HCT116 (cell line): ENCODE measurements at regions not wholly inside any gene's neighbourhood (a gene's known extent, or its start where the extent isn't known, plus 50 kb on each side); places are given as distances from the start of the nearest gene placed in this dataset.

Source experiments
- ATAC-seq: fragments of 200-7000 bp; cut with Tn5 transposase; 2 replicates; pipeline ENCODE4 v1.9.1; 2020; ENCODE audit warnings: mild to moderate bottlenecking, moderate library complexity
- BruUV-seq: library from RNA; stranded (reverse); fragments of 400-500 nt; replicated peaks from 2 replicates; lab custom pipeline; 2021; lab: Mats Ljungman, UMichigan
- CTCF ChIA-PET: fragments of 300-600 bp; sonication (Branson Sonifier 250); formaldehyde crosslinking; loops from one replicate; lab custom pipeline; 2021; ENCODE audit warnings: antibody characterized with exemption; lab: Charles Lee
- POLR2A ChIA-PET: fragments of 300-600, 350-600 bp; sonication (Branson Sonifier 250); formaldehyde crosslinking; loops from one replicate; lab custom pipeline; 2021; ENCODE audit warnings: antibody characterized with exemption; lab: Charles Lee
- RAD21 ChIA-PET, 2 experiments: fragments of 300-600 bp; sonication (Branson Sonifier 250); formaldehyde crosslinking; loops; one replicate each; lab custom pipeline; 2023; ENCODE audit warnings: low total read pairs in 2 of 2; ENCODE audit not compliant: uncharacterized antibody in 2 of 2, unreplicated experiment in 2 of 2, low non-redundant PET in 1 of 2; lab: Charles Lee
- DNase-seq: peaks from one replicate; pipeline ENCODE4 v3.0.0-alpha.2; 2010; ENCODE audit warnings: low read depth, low spot score
- H2AFZ ChIP-seq: fragments of 200-600 bp; shearing (Covaris generic), sonication (generic); 2 replicates; pipeline ENCODE4 v1.6.1; 2017; ENCODE audit warnings: low read depth, mixed run types, mixed read lengths, antibody characterized with exemption, low read length; ENCODE audit not compliant: poor library complexity, severe bottlenecking
- H3K27ac ChIP-seq: 2 replicates; pipeline ENCODE4 v1.5.1; 2012; ENCODE audit warnings: low read depth, low read length
- H3K27me3 ChIP-seq: fragments of 200-600 bp; sonication (generic); 2 replicates; pipeline ENCODE4 v1.6.1; 2016; ENCODE audit warnings: mixed run types, low read length, mixed read lengths; ENCODE audit not compliant: insufficient read depth
- H3K36me3 ChIP-seq, 2 experiments: fragments of 200-500 bp in 1 of 2; fragments of 200-600 bp in 1 of 2; sonication (Bioruptor generic) in 1 of 2; sonication (generic) in 1 of 2; 2 replicates each; pipeline versions ENCODE4 v1.5.1 to v1.6.1; 2014 to 2016; ENCODE audit warnings: low read length in 2 of 2, inconsistent platforms in 1 of 2, mixed read lengths in 1 of 2, mixed run types in 1 of 2; ENCODE audit not compliant: insufficient read depth in 2 of 2, control insufficient read depth in 1 of 2
- H3K4me1 ChIP-seq, 2 experiments: fragments of 200-600 bp in 1 of 2; sonication (generic) in 1 of 2; 2 replicates each; pipeline versions ENCODE4 v1.5.1 to v1.6.1; 2012 to 2017; ENCODE audit warnings: low read length in 2 of 2, inconsistent platforms in 1 of 2, mild to moderate bottlenecking in 1 of 2, mixed read lengths in 1 of 2, mixed run types in 1 of 2, moderate library complexity in 1 of 2; ENCODE audit not compliant: insufficient read depth in 2 of 2, control insufficient read depth in 1 of 2
- H3K4me2 ChIP-seq: fragments of 200-600 bp; sonication (generic); 2 replicates; pipeline ENCODE4 v1.6.1; 2017; ENCODE audit warnings: mixed run types, low read length, mixed read lengths
- H3K4me3 ChIP-seq, 2 experiments: fragments of 200-600 bp in 1 of 2; sonication (generic) in 1 of 2; replicated peaks in 1 of 2; 2 replicates each; pipeline ENCODE4 v1.5.1; 2011 to 2016; ENCODE audit warnings: low read length in 2 of 2, control low read depth in 1 of 2, low read depth in 1 of 2, mild to moderate bottlenecking in 1 of 2, mixed read lengths in 1 of 2, mixed run types in 1 of 2
- H3K79me2 ChIP-seq: fragments of 200-600 bp; sonication (generic); 2 replicates; pipeline ENCODE4 v1.6.1; 2017; ENCODE audit warnings: mild to moderate bottlenecking, mixed run types, low read length, moderate library complexity, mixed read lengths; ENCODE audit not compliant: insufficient read depth
- H3K9ac ChIP-seq: fragments of 200-600 bp; sonication (generic); 2 replicates; pipeline ENCODE4 v1.6.1; 2016; ENCODE audit warnings: low read length, mixed read lengths
- H3K9me2 ChIP-seq: fragments of 200-600 bp; sonication (generic), shearing (Covaris generic); 2 replicates; pipeline ENCODE4 v1.6.1; 2017; ENCODE audit warnings: mixed run types, mild to moderate bottlenecking, moderate library complexity; ENCODE audit not compliant: insufficient read depth
- H3K9me3 ChIP-seq, 2 experiments: fragments of 200-500 bp in 1 of 2; fragments of 200-600 bp in 1 of 2; sonication (Bioruptor generic) in 1 of 2; sonication (generic) in 1 of 2; 2 replicates each; pipeline ENCODE4 v1.6.1; 2014 to 2017; ENCODE audit warnings: low read length in 2 of 2, mixed read lengths in 2 of 2, inconsistent platforms in 1 of 2, low read depth in 1 of 2, mild to moderate bottlenecking in 1 of 2, mixed run types in 1 of 2, moderate library complexity in 1 of 2; ENCODE audit not compliant: control insufficient read depth in 1 of 2, insufficient read depth in 1 of 2
- H4K20me1 ChIP-seq: fragments of 200-600 bp; sonication (generic), shearing (Covaris generic); 2 replicates; pipeline ENCODE4 v1.6.1; 2017; ENCODE audit warnings: mixed run types, mild to moderate bottlenecking, moderate library complexity; ENCODE audit not compliant: insufficient read depth
- CBX3 ChIP-seq: IDR thresholded peaks from 2 replicates; pipeline ENCODE4 v1.6.1; 2012; ENCODE audit warnings: low read depth
- CTCF ChIP-seq, 3 experiments: fragments of 200-600 bp in 1 of 3; sonication (generic) in 1 of 3; IDR thresholded peaks in 2 of 3; conservative IDR thresholded peaks in 1 of 3; 2 replicates each; pipeline ENCODE4 v1.5.1; 2012 to 2017; ENCODE audit warnings: low read depth in 2 of 3, low read length in 2 of 3, antibody characterized with exemption in 1 of 3, borderline replicate concordance in 1 of 3, control low read depth in 1 of 3, mild to moderate bottlenecking in 1 of 3, mixed read lengths in 1 of 3, mixed run types in 1 of 3, moderate library complexity in 1 of 3; ENCODE audit not compliant: insufficient read depth in 1 of 3
- EZH2 ChIP-seq: fragments of 200-600 bp; sonication (generic); IDR thresholded peaks from 2 replicates; pipeline ENCODE4 v1.6.1; 2017; ENCODE audit warnings: antibody characterized with exemption, mixed run types
- FOSL1 ChIP-seq: IDR thresholded peaks from 2 replicates; pipeline ENCODE4 v1.6.1; 2012; ENCODE audit warnings: low read depth
- JUND ChIP-seq: IDR thresholded peaks from 2 replicates; pipeline ENCODE4 v1.6.1; 2012
- MAX ChIP-seq: IDR thresholded peaks from 2 replicates; pipeline ENCODE4 v1.6.1; 2012
- POLR2A ChIP-seq: IDR thresholded peaks from 2 replicates; pipeline ENCODE4 v1.7.0; 2011; ENCODE audit warnings: borderline replicate concordance; ENCODE audit not compliant: insufficient read depth, insufficient read length; ENCODE audit errors: extremely low read depth
- POLR2AphosphoS5 ChIP-seq: IDR thresholded peaks from 2 replicates; pipeline ENCODE4 v1.6.1; 2011; ENCODE audit warnings: mild to moderate bottlenecking, low read depth, low read length, moderate library complexity
- RAD21 ChIP-seq: IDR thresholded peaks from 2 replicates; pipeline ENCODE4 v1.6.1; 2012; ENCODE audit warnings: low read depth, mild to moderate bottlenecking
- SIN3A ChIP-seq: IDR thresholded peaks from 2 replicates; pipeline ENCODE4 v1.6.1; 2012; ENCODE audit warnings: low read depth
- ZBTB33 ChIP-seq: IDR thresholded peaks from 2 replicates; pipeline ENCODE4 v1.6.1; 2011; ENCODE audit warnings: mild to moderate bottlenecking, low read length, moderate library complexity; ENCODE audit not compliant: insufficient replicate concordance; ENCODE audit errors: extremely low read depth
- ZFX ChIP-seq: fragments of 450-650 bp; IDR thresholded peaks from 2 replicates; pipeline ENCODE4 v1.6.1; 2017
- ZNF274 ChIP-seq: fragments of 200-500 bp; sonication (Bioruptor generic); IDR thresholded peaks from 2 replicates; pipeline ENCODE4 v1.6.1; 2014; ENCODE audit warnings: mild to moderate bottlenecking, low read depth, low read length, inconsistent platforms
- intact Hi-C: fragments of 100-400 bp; cut with micrococcal nuclease; formaldehyde crosslinking; loops from 2 replicates; pipeline ENCODE4 v1.10.0; 2022

- no peak for TF ChIP-seq JUND
- no peak for TF ChIP-seq MAX
- TF ChIP-seq SIN3A = no peak
- no peaks in the 10 kb centered on the region for H3K79me2 ChIP-seq
- H3K27me3 ChIP-seq = no peaks in the 10 kb centered on the region
- H3K4me1 ChIP-seq = no peaks in the 10 kb centered on the region
- intact Hi-C loops = no loop called here
- ChIA-PET POLR2A (no interaction called here), CTCF (no interaction called here), RAD21 (no interaction called here)
- H2AFZ ChIP-seq = no peak overlapping the region
- no peak overlapping the region for H3K9ac ChIP-seq
- H3K4me3 ChIP-seq = no peak overlapping the region
- H3K9me2 ChIP-seq = no peaks in the 10 kb centered on the region
- ATAC-seq (no peak), DNase-seq (no peak)
- peaks cover 4 to 6% of the 10 kb centered on the region in 2 experiments; a peak in 1 of 4 replicates for H3K9me3 ChIP-seq
- no peak overlapping the region for H3K27ac ChIP-seq
- no peaks in the 10 kb centered on the region for H3K36me3 ChIP-seq
- H4K20me1 ChIP-seq = no peaks in the 10 kb centered on the region
- BruUV-seq = no TSS peak
- H3K4me2 ChIP-seq = no peak overlapping the region
Measured at GRCh38 chr5:27396998-27397397, 358.6 kb upstream of the CDH9 start.

GRCh38 chr5:27392716-27393115, 354.3 kb upstream of the CDH9 start:
- ChIA-PET POLR2A (no interaction called here), RAD21 (no interaction called here), CTCF (no interaction called here)
- Histone ChIP-seq H4K20me1 (no peaks in the 10 kb centered on the region), H3K4me3 (no peak overlapping the region), H3K9me2 (no peaks in the 10 kb centered on the region), H3K36me3 (no peaks in the 10 kb centered on the region), H3K79me2 (no peaks in the 10 kb centered on the region), H2AFZ (no peak overlapping the region), H3K9me3 (peaks cover 17% of the 10 kb centered on the region in 2 experiments; a peak in 3 of 4 replicates), H3K9ac (no peak overlapping the region), H3K27me3 (no peaks in the 10 kb centered on the region), H3K4me2 (no peak overlapping the region), H3K4me1 (no peaks in the 10 kb centered on the region), H3K27ac (no peak overlapping the region)
- no peak for DNase-seq
- TF ChIP-seq CBX3 (no peak), POLR2AphosphoS5 (no peak), ZNF274 (no peak), ZFX (no peak), ZBTB33 (no peak), CTCF (IDR thresholded peaks at IDR 0.05 in 2 of 3, conservative IDR thresholded peaks at IDR 0.05 in 1 of 3; ENCODE audit: borderline replicate concordance in 1 of 3, insufficient read depth in 1 of 3, low read depth in 2 of 3, low read length in 2 of 3) (no peak), RAD21 (no peak), MAX (no peak), EZH2 (no peak), JUND (no peak), FOSL1 (no peak), POLR2A (no peak), SIN3A (no peak)
- BruUV-seq = no TSS peak
- ATAC-seq = no peak
- intact Hi-C loops = no loop called here
